HepG2 (cell line): ENCODE measurements at regions not wholly inside any gene's neighbourhood (a gene's known extent, or its start where the extent isn't known, plus 50 kb on each side); places are given as distances from the start of the nearest gene placed in this dataset.

Source experiments
- ATAC-seq: fragments of 200-7000 bp; cut with Tn5 transposase; 3 replicates; pipeline ENCODE4 v1.9.1; 2020; ENCODE audit warnings: mild to moderate bottlenecking, moderate library complexity
- BruUV-seq: library from RNA; stranded (reverse); fragments of 400-500 nt; replicated peaks from 2 replicates; lab custom pipeline; 2021; lab: Mats Ljungman, UMichigan
- CTCF ChIA-PET: fragments of 300-600 bp; formaldehyde crosslinking; extraction: SDS; loops from one replicate; lab custom pipeline; 2021; ENCODE audit warnings: low total read pairs, inconsistent platforms, low intra/inter-chr PET ratio; lab: Yijun Ruan, JAX
- POLR2A ChIA-PET: fragments of 350-600 bp; sonication (Branson Sonifier 250); formaldehyde crosslinking; loops from one replicate; lab custom pipeline; 2020; ENCODE audit warnings: antibody characterized with exemption, inconsistent platforms; lab: Yijun Ruan, JAX
- DNase-seq: peaks from one replicate; pipeline ENCODE4 v3.0.0-alpha.2; 2015; ENCODE audit warnings: low spot score
- FAIRE-seq: peaks from 3 replicates; lab custom pipeline; 2011; peaks lifted over from hg19 to GRCh38; lab: Jason Lieb, UNC
- H2AFZ ChIP-seq: one replicate; pipeline ENCODE4 v1.6.1; 2011; ENCODE audit warnings: low read length, inconsistent platforms
- H3K27ac ChIP-seq: fragments of 300-600 bp; 3 replicates; pipeline ENCODE4 v1.8.0; 2011; ENCODE audit warnings: mixed run types, mild to moderate bottlenecking, mixed read lengths, low read length, inconsistent platforms; ENCODE audit not compliant: insufficient read depth; ENCODE audit errors: extremely low read length
- H3K27me3 ChIP-seq, 2 experiments: fragments of 200-600 bp in 1 of 2; 2 replicates in 1 of 2; 3 replicates in 1 of 2; pipeline versions ENCODE4 v1.6.0 to v1.8.0; 2011; ENCODE audit warnings: low read length in 2 of 2, mild to moderate bottlenecking in 2 of 2, moderate library complexity in 2 of 2, inconsistent platforms in 1 of 2; ENCODE audit not compliant: insufficient read depth in 2 of 2, control insufficient read depth in 1 of 2
- H3K36me3 ChIP-seq, 2 experiments: fragments of 200-600 bp in 1 of 2; replicated peaks in 1 of 2; 2 replicates in 1 of 2; 3 replicates in 1 of 2; pipeline versions ENCODE4 v1.5.1 to v1.8.0; 2011; ENCODE audit warnings: low read length in 2 of 2, inconsistent platforms in 1 of 2; ENCODE audit not compliant: insufficient read depth in 2 of 2, control insufficient read depth in 1 of 2
- H3K4me1 ChIP-seq: 2 replicates; pipeline ENCODE4 v1.5.1; 2012; ENCODE audit warnings: low read length, inconsistent platforms; ENCODE audit not compliant: insufficient read depth
- H3K4me2 ChIP-seq: 2 replicates; pipeline ENCODE4 v1.6.0; 2011; ENCODE audit warnings: low read depth, low read length, inconsistent platforms
- H3K4me3 ChIP-seq, 3 experiments: fragments of 200-600 bp in 1 of 3; sonication (generic), shearing (Covaris generic) in 1 of 3; replicated peaks in 1 of 3; 2 replicates each; pipeline ENCODE4 v1.5.1; 2011 to 2016; ENCODE audit warnings: low read length in 3 of 3, inconsistent platforms in 2 of 3, low read depth in 2 of 3, mild to moderate bottlenecking in 2 of 3, control low read depth in 1 of 3, mixed read lengths in 1 of 3; ENCODE audit not compliant: insufficient read depth in 1 of 3
- H3K79me2 ChIP-seq: one replicate; pipeline ENCODE4 v1.6.1; 2011; ENCODE audit warnings: low read length, inconsistent platforms; ENCODE audit not compliant: insufficient read depth
- H3K9ac ChIP-seq: 2 replicates; pipeline ENCODE4 v1.6.0; 2011; ENCODE audit warnings: mild to moderate bottlenecking, low read depth, low read length, inconsistent platforms; ENCODE audit not compliant: insufficient read depth
- H3K9me3 ChIP-seq: 2 replicates; pipeline ENCODE4 v1.5.1; 2012; ENCODE audit warnings: mild to moderate bottlenecking, low read length
- H4K20me1 ChIP-seq: 2 replicates; pipeline ENCODE4 v1.6.0; 2011; ENCODE audit warnings: inconsistent platforms, mild to moderate bottlenecking, low read length, moderate library complexity; ENCODE audit not compliant: insufficient read depth
- DRAP1 ChIP-seq: IDR thresholded peaks from 2 replicates; pipeline ENCODE4 v1.6.1; 2016; ENCODE audit warnings: missing genetic modification reagents, missing compliant biosample characterization
- HBP1 ChIP-seq: IDR thresholded peaks from 2 replicates; pipeline ENCODE4 v1.6.1; 2016; ENCODE audit warnings: low read depth, control low read depth
- POLR2AphosphoS2 ChIP-seq: IDR thresholded peaks from 2 replicates; pipeline ENCODE4 v1.6.1; 2011; ENCODE audit warnings: low read depth, low read length, improper control_type of control experiment
- THAP7 ChIP-seq: sonication (generic); formaldehyde crosslinking; IDR thresholded peaks from 2 replicates; pipeline ENCODE4 v1.8.1; 2023; ENCODE audit warnings: mild to moderate bottlenecking, missing genetic modification reagents
- ZEB1 ChIP-seq: IDR thresholded peaks from 2 replicates; pipeline ENCODE4 v1.6.1; 2012; ENCODE audit warnings: mild to moderate bottlenecking, low read depth, inconsistent platforms; ENCODE audit not compliant: insufficient replicate concordance
- ZMYM2 ChIP-seq: sonication (generic); formaldehyde crosslinking; IDR thresholded peaks from 2 replicates; pipeline ENCODE4 v1.8.0; 2022; ENCODE audit warnings: mild to moderate bottlenecking, missing genetic modification reagents
- ZNF605 ChIP-seq: sonication (generic); formaldehyde crosslinking; IDR thresholded peaks from 2 replicates; pipeline ENCODE4 v1.8.0; 2022; ENCODE audit warnings: mild to moderate bottlenecking, missing genetic modification reagents
- ZNF629 ChIP-seq: sonication (generic); formaldehyde crosslinking; conservative IDR thresholded peaks from 2 replicates; pipeline ENCODE4 v1.5.0; 2020; ENCODE audit warnings: missing genetic modification reagents
- ZNF710 ChIP-seq: sonication (generic); formaldehyde crosslinking; IDR thresholded peaks from 2 replicates; pipeline ENCODE4 v1.5.0; 2020; ENCODE audit warnings: mild to moderate bottlenecking, missing genetic modification reagents, borderline replicate concordance
- ZUFSP ChIP-seq: sonication (generic); formaldehyde crosslinking; IDR thresholded peaks from 2 replicates; pipeline ENCODE4 v1.9.0; 2021; ENCODE audit warnings: missing genetic modification reagents, mild to moderate bottlenecking, borderline replicate concordance
- WGBS: methylation state at CpG from one replicate; pipeline ENCODE4 v1.1.6; 2017; ENCODE audit warnings: low lambda C conversion rate; 5-methylcytosine and 5-hydroxymethylcytosine counted together
- in situ Hi-C: cut with HindIII; loops from 2 replicates; pipeline ENCODE4 v1.10.0; 2017; ENCODE audit warnings: low pct_unique_long_range_greater_than_20kb; ENCODE audit not compliant: extremely low pct_ligation_motif_present
- intact Hi-C: fragments of 100-400 bp; cut with micrococcal nuclease; formaldehyde crosslinking; loops from one replicate; pipeline ENCODE4 v1.10.0; 2022; ENCODE audit not compliant: unreplicated experiment

- BruUV-seq, result no TSS peak
- in situ Hi-C loops, result no loop called here
Observed at GRCh38 chr10:78489034-78489433, 455.4 kb downstream of the RPS24 start.

GRCh38 chr10:78491812-78492211, 458.1 kb downstream of the RPS24 start:
- no TSS peak for BruUV-seq
- no peak for TF ChIP-seq POLR2AphosphoS2
- TF ChIP-seq ZMYM2 (CRISPR knock-in tag), result no peak
- TF ChIP-seq THAP7 (CRISPR knock-in tag), result no peak
- no peak for TF ChIP-seq HBP1
- no peak for TF ChIP-seq DRAP1 (CRISPR knock-in tag)
- TF ChIP-seq ZNF629, result no peak
- no peak for TF ChIP-seq ZNF710
- Histone ChIP-seq H3K9me3 (peaks cover 33% of the 10 kb centered on the region), H3K4me3 (no peak overlapping the region), H3K79me2 (no peaks in the 10 kb centered on the region), H3K4me1 (peaks cover 5% of the 10 kb centered on the region; the same call in 1 of the 2 replicates), H3K9ac (no peak overlapping the region), H4K20me1 (no peaks in the 10 kb centered on the region), H3K27me3 (no peaks in the 10 kb centered on the region; a peak in 1 of 5 replicates), H2AFZ (no peak overlapping the region), H3K27ac (no peak overlapping the region), H3K36me3 (no peaks in the 10 kb centered on the region), H3K4me2 (no peak overlapping the region)
- intact Hi-C loops (no loop called here), in situ Hi-C loops (no loop called here)
- ChIA-PET CTCF (no interaction called here), POLR2A (no interaction called here)
- ATAC-seq, result no peak
- FAIRE-seq, result no peak
- WGBS, result 58% methylated on average over 5 of the region's 5 CpGs
- DNase-seq, result no peak

More at GRCh38 chr10:78489034-78489433, 455.4 kb downstream of the RPS24 start:
- CTCF ChIA-PET, result no interaction called here
- Histone ChIP-seq H3K9me3 (peaks cover 33% of the 10 kb centered on the region), H4K20me1 (no peaks in the 10 kb centered on the region), H3K4me1 (peaks cover 1% of the 10 kb centered on the region; the same call in 1 of the 2 replicates), H3K4me3 (no peak overlapping the region), H3K4me2 (no peak overlapping the region), H2AFZ (no peak overlapping the region), H3K36me3 (no peaks in the 10 kb centered on the region), H3K27ac (no peak overlapping the region), H3K79me2 (no peaks in the 10 kb centered on the region), H3K9ac (no peak overlapping the region), H3K27me3 (no peaks in the 10 kb centered on the region; a peak in 1 of 5 replicates)
- ATAC-seq (no peak), FAIRE-seq (no peak), DNase-seq (no peak)
- 18% methylated on average over 1 of the region's 1 CpG for WGBS
- TF ChIP-seq ZNF605 (CRISPR knock-in tag), result peak; percentile 61; the same call in 1 of the 2 replicates
- TF ChIP-seq ZUFSP (CRISPR knock-in tag), result no peak
- TF ChIP-seq ZEB1, result no peak
- POLR2A ChIA-PET, result no interaction called here
- intact Hi-C loops, result loop anchor here (2.0 kb wide), 1 partner anchor 66 kb away; no protein-coding TSS in a partner anchor
